Neural progenitor cell (in vitro differentiated cells): ENCODE measurements at regions not wholly inside any gene's neighbourhood (a gene's known extent, or its start where the extent isn't known, plus 50 kb on each side); places are given as distances from the start of the nearest gene placed in this dataset.
A peak's percentile ranks its signal among the peaks of the same experiment; 100 is the strongest.

ENCODE experiments used
- DNase-seq: peaks from one replicate; pipeline ENCODE4 v3.0.0-alpha.2; 2016; ENCODE audit warnings: low spot score
- H2AFZ ChIP-seq: fragments of 200-600 bp; sonication (generic); replicated peaks from 2 replicates; pipeline ENCODE4 v1.6.1; 2016; ENCODE audit warnings: antibody characterized with exemption
- H3F3A ChIP-seq: fragments of 200-600 bp; sonication (generic); 2 replicates; pipeline ENCODE4 v1.6.1; 2016; ENCODE audit warnings: antibody characterized with exemption, low read depth
- H3K27ac ChIP-seq: fragments of 200-600 bp; sonication (generic); 2 replicates; pipeline ENCODE4 v1.5.1; 2016; ENCODE audit warnings: mild to moderate bottlenecking
- H3K27me3 ChIP-seq: fragments of 200-600 bp; sonication (generic); 2 replicates; pipeline ENCODE4 v1.6.1; 2016; ENCODE audit warnings: mild to moderate bottlenecking, moderate library complexity
- H3K36me3 ChIP-seq: fragments of 200-600 bp; sonication (generic); 2 replicates; pipeline ENCODE4 v1.5.1; 2016
- H3K4me1 ChIP-seq: fragments of 200-600 bp; sonication (generic); 2 replicates; pipeline ENCODE4 v1.6.1; 2016; ENCODE audit warnings: mixed run types
- H3K4me2 ChIP-seq: fragments of 200-600 bp; sonication (generic); 2 replicates; pipeline ENCODE4 v1.6.1; 2016
- H3K4me3 ChIP-seq: fragments of 200-600 bp; sonication (generic); 2 replicates; pipeline ENCODE4 v1.5.1; 2016
- H3K79me2 ChIP-seq: fragments of 200-600 bp; sonication (generic); 2 replicates; pipeline ENCODE4 v1.6.1; 2016; ENCODE audit warnings: low read depth
- H3K9ac ChIP-seq: fragments of 200-600 bp; sonication (generic); 2 replicates; pipeline ENCODE4 v1.6.1; 2016
- H3K9me3 ChIP-seq: fragments of 200-600 bp; sonication (generic); 2 replicates; pipeline ENCODE4 v1.5.1; 2016; ENCODE audit warnings: low read depth
- H4K20me1 ChIP-seq: fragments of 200-600 bp; sonication (generic); 2 replicates; pipeline ENCODE4 v1.6.1; 2016; ENCODE audit warnings: low read depth
- H3K27ac Mint-ChIP-seq: 3 replicates; pipeline ENCODE4 v1.8.0; 2021; ENCODE audit warnings: mixed read lengths
- H3K27me3 Mint-ChIP-seq: 2 replicates; pipeline ENCODE4 v1.8.0; 2022; ENCODE audit warnings: low read depth, mild to moderate bottlenecking, inconsistent platforms, moderate library complexity, mixed read lengths; ENCODE audit not compliant: insufficient read depth
- H3K36me3 Mint-ChIP-seq: 3 replicates; pipeline ENCODE4 v1.8.0; 2021; ENCODE audit warnings: mixed read lengths
- H3K4me1 Mint-ChIP-seq: 3 replicates; pipeline ENCODE4 v1.8.0; 2021; ENCODE audit warnings: mixed read lengths
- H3K4me3 Mint-ChIP-seq: 3 replicates; pipeline ENCODE4 v1.8.0; 2021; ENCODE audit warnings: mild to moderate bottlenecking, moderate library complexity, mixed read lengths
- H3K9me3 Mint-ChIP-seq: 3 replicates; pipeline ENCODE4 v1.8.0; 2020; ENCODE audit warnings: mixed read lengths
- EZH2 ChIP-seq: fragments of 200-600 bp; sonication (generic); IDR thresholded peaks from 2 replicates; pipeline ENCODE4 v1.6.1; 2017; ENCODE audit warnings: antibody characterized with exemption, mild to moderate bottlenecking, moderate library complexity
- EZH2phosphoT487 ChIP-seq: fragments of 200-600 bp; sonication (generic); IDR thresholded peaks from 2 replicates; pipeline ENCODE4 v1.6.1; 2017; ENCODE audit warnings: antibody characterized with exemption
- TF ChIP-seq, protein P1 (sequence below): fragments of 200-600 bp; sonication (generic); IDR thresholded peaks from 2 replicates; pipeline ENCODE4 v1.5.1; 2017; ENCODE audit warnings: antibody characterized with exemption, mild to moderate bottlenecking

DNA sequence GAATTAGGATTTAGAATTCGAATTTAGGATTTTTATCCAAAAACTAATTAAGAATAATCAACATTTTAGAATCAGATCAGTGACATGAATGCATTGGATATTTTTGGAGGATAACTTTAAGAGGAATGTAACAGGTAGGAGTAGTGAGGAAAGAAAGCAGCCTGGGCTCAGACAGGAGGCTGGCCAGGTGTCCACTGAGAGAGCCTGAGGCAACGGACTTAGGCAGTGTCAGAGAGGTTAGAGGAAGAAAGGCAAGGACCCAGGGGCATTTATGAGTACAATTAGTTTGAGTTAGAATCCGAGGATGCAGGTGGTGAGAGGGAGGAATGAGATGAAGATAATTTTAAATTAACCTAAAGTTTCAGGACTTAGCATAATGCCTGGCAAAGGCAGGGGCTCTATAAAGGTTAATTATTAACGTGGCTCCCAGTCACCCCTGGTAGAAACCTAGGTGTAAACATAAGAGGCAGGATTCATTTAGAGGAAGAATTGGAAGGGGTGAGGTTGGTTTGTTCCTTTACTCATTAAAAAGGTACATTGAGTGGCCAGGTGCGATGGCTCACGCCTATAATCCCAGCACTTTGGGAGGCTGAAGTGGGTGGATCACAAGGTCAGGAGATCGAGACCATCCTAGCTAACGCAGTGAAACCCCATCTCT lies 507.1 kb downstream of the TMEM182 start:
- peak overlapping the region; percentile 61 for H3K27ac Mint-ChIP-seq
- DNase-seq, result no peak
- Histone ChIP-seq H4K20me1 (no peaks in the 10 kb centered on the region), H3K36me3 (peaks cover 6% of the 10 kb centered on the region), H3K79me2 (no peaks in the 10 kb centered on the region), H3K9ac (no peak overlapping the region), H3F3A (no peaks in the 10 kb centered on the region), H3K27ac (no peak overlapping the region), H3K4me1 (no peaks in the 10 kb centered on the region), H3K27me3 (no peaks in the 10 kb centered on the region), H3K9me3 (peaks cover 3% of the 10 kb centered on the region), H2AFZ (no peak overlapping the region), H3K4me3 (no peak overlapping the region), H3K4me2 (no peak overlapping the region)
- TF ChIP-seq EZH2phosphoT487, result no peak
- peaks cover 16% of the 10 kb centered on the region for H3K4me1 Mint-ChIP-seq
- H3K9me3 Mint-ChIP-seq, result peaks cover 32% of the 10 kb centered on the region
- H3K4me3 Mint-ChIP-seq, result no peak overlapping the region
- H3K27me3 Mint-ChIP-seq, result peaks cover 3% of the 10 kb centered on the region
- H3K36me3 Mint-ChIP-seq, result peaks cover 10% of the 10 kb centered on the region

DNA sequence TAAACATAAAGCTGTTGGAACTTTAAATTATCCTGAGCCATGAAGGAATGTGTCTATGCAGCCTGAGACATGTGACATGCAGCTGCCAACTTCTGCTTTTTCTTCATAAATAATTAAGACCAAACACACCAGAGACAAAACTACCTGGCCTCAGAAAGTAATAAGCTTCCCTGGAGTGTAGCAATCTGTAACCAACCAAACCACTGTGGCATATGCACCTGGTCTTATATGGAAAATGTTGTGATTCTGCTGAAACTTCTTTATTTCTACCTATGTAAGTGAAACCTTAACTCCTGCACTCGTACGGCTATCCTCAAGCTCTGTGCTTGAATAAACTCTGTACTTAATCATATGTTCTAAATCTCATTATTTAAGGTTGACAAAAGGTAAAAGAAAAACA lies 515.0 kb downstream of the TMEM182 start:
- Mint-ChIP-seq H3K27me3 (no peaks in the 10 kb centered on the region), H3K9me3 (peaks cover 15% of the 10 kb centered on the region), H3K36me3 (peaks cover 2% of the 10 kb centered on the region), H3K4me3 (no peak overlapping the region), H3K27ac (no peak overlapping the region), H3K4me1 (no peaks in the 10 kb centered on the region)
- Histone ChIP-seq H3K9ac (no peak overlapping the region), H3K4me2 (no peak overlapping the region), H3F3A (no peaks in the 10 kb centered on the region), H2AFZ (no peak overlapping the region), H3K9me3 (peaks cover 4% of the 10 kb centered on the region), H3K4me3 (no peak overlapping the region), H3K27ac (no peak overlapping the region), H3K79me2 (no peaks in the 10 kb centered on the region), H4K20me1 (no peaks in the 10 kb centered on the region), H3K4me1 (no peaks in the 10 kb centered on the region), H3K27me3 (no peaks in the 10 kb centered on the region), H3K36me3 (peaks cover 6% of the 10 kb centered on the region)
- TF ChIP-seq, protein P1, sequence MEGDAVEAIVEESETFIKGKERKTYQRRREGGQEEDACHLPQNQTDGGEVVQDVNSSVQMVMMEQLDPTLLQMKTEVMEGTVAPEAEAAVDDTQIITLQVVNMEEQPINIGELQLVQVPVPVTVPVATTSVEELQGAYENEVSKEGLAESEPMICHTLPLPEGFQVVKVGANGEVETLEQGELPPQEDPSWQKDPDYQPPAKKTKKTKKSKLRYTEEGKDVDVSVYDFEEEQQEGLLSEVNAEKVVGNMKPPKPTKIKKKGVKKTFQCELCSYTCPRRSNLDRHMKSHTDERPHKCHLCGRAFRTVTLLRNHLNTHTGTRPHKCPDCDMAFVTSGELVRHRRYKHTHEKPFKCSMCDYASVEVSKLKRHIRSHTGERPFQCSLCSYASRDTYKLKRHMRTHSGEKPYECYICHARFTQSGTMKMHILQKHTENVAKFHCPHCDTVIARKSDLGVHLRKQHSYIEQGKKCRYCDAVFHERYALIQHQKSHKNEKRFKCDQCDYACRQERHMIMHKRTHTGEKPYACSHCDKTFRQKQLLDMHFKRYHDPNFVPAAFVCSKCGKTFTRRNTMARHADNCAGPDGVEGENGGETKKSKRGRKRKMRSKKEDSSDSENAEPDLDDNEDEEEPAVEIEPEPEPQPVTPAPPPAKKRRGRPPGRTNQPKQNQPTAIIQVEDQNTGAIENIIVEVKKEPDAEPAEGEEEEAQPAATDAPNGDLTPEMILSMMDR, result no peak
- TF ChIP-seq EZH2 (no peak), EZH2phosphoT487 (no peak)
- DNase-seq, result no peak

DNA sequence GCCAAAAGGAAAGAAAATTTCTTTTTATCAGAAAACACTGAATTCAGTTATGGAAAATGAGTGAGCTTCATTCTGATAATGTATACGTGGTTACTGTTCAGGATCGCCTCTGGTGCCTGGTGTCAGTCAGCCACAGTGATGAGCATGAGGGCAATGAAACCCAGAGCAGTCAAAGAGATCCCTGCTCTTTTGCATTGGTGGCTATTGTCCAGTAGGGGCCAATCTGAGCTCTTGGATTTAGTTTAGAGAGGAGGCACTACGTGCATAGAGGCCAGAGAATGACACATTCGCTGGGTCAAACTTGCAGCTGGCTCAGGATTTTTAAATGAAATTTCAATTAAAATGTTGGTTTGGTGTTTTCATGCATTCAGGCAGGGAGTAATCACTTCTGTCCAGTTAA lies 522.9 kb downstream of the TMEM182 start:
- Histone ChIP-seq H3K9me3 (no peaks in the 10 kb centered on the region), H3K27ac (no peak overlapping the region), H3F3A (no peaks in the 10 kb centered on the region), H3K4me1 (peaks cover 22% of the 10 kb centered on the region), H3K4me3 (no peak overlapping the region), H3K36me3 (no peaks in the 10 kb centered on the region), H3K9ac (no peak overlapping the region), H3K79me2 (no peaks in the 10 kb centered on the region), H4K20me1 (peaks cover 9% of the 10 kb centered on the region), H3K4me2 (no peak overlapping the region), H2AFZ (no peak overlapping the region), H3K27me3 (no peaks in the 10 kb centered on the region)
- H3K9me3 Mint-ChIP-seq, result no peaks in the 10 kb centered on the region
- no peaks in the 10 kb centered on the region for H3K36me3 Mint-ChIP-seq
- peaks cover 33% of the 10 kb centered on the region for H3K4me1 Mint-ChIP-seq
- TF ChIP-seq, protein P1, result peak; percentile 19
- no peak for TF ChIP-seq EZH2phosphoT487
- peak; percentile 24 for DNase-seq
- H3K27me3 Mint-ChIP-seq, result peaks cover 2% of the 10 kb centered on the region
- no peak overlapping the region for H3K4me3 Mint-ChIP-seq
- no peak overlapping the region for H3K27ac Mint-ChIP-seq

DNA sequence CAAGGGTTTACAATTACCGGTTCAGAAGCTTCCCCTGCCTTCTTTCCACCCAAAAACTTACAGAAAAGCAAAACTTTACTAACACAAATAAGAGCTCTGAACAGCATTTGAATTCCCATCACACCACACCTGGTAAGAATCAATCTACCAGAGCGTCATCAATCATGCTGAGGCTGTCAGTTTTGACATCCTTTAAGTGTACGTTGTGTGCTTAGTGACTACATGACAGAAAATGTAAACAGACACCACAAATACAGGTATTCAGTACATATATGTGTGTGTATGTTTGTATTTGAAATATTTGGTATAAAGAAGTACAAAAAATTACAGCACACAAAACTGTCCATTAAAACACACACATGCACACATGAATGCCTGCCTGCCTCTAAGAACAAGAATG lies 523.5 kb downstream of the TMEM182 start:
- Mint-ChIP-seq H3K4me1 (peaks cover 39% of the 10 kb centered on the region), H3K27ac (no peak overlapping the region), H3K9me3 (no peaks in the 10 kb centered on the region), H3K4me3 (no peak overlapping the region), H3K36me3 (no peaks in the 10 kb centered on the region), H3K27me3 (peaks cover 2% of the 10 kb centered on the region)
- peaks cover 9% of the 10 kb centered on the region for H4K20me1 ChIP-seq
- H3K36me3 ChIP-seq, result no peaks in the 10 kb centered on the region
- H3K4me1 ChIP-seq, result peaks cover 28% of the 10 kb centered on the region
- no peaks in the 10 kb centered on the region for H3K79me2 ChIP-seq
- no peak overlapping the region for H2AFZ ChIP-seq
- DNase-seq, result no peak
- H3K4me3 ChIP-seq, result no peak overlapping the region
- H3K9ac ChIP-seq, result no peak overlapping the region
- no peaks in the 10 kb centered on the region for H3F3A ChIP-seq
- H3K27ac ChIP-seq, result no peak overlapping the region
- no peaks in the 10 kb centered on the region for H3K27me3 ChIP-seq
- H3K9me3 ChIP-seq, result no peaks in the 10 kb centered on the region
- no peak for TF ChIP-seq EZH2phosphoT487
- no peak for TF ChIP-seq EZH2
- TF ChIP-seq, protein P1, result no peak
- H3K4me2 ChIP-seq, result no peak overlapping the region
